HG02973 (cell line): ENCODE measurements at regions not wholly inside any gene's neighbourhood (a gene's known extent, or its start where the extent isn't known, plus 50 kb on each side); places are given as distances from the start of the nearest gene placed in this dataset.
"Not testable (repeated sequence)": the region's sequence is repeated elsewhere in the genome, so short reads cannot be mapped to it uniquely, and the experiment has no call there.

Experiments used
- ATAC-seq: cut with Tn5 transposase; IDR thresholded peaks from one replicate; pipeline ENCODE4 v1.9.1; 2021; ENCODE audit warnings: moderate library complexity; ENCODE audit not compliant: unreplicated experiment

DNA sequence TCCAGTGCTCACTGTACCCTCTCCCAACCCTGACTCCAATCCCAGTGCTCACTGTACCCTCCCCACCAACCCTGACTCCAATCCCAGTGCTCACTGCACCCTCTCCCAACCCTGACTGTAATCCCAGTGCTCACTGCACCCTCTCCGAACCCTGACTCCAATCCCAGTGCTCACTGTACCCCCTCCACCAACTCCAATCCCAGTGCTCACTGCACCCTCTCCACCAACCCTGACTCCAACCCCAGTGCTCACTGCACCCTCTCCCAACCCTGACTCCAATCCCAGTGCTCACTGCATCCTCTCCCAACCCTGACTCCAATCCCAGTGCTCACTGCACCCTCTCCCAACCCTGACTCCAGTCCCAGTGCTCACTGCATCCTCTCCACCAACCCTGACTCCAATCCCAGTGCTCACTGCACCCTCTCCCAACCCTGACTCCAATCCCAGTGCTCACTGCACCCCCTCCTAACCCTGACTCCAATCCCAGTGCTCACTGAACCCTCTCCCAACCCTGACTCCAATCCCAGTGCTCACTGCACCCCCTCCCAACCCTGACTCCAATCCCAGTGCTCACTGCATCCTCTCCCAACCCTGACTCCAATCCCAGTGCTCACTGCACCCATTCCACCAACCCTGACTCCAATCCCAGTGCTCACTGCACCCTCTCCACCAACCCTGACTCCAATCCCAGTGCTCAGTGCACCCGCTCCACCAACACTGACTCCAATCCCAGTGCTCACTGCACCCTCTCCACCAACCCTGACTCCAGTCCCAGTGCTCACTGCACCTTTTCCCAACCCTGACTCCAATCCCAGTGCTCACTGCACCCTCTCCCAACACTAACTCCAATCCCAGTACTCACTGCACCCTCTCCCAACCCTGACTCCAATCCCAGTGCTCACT is 136.3 kb upstream of the ZNF618 start:
- not testable (repeated sequence) for ATAC-seq

DNA sequence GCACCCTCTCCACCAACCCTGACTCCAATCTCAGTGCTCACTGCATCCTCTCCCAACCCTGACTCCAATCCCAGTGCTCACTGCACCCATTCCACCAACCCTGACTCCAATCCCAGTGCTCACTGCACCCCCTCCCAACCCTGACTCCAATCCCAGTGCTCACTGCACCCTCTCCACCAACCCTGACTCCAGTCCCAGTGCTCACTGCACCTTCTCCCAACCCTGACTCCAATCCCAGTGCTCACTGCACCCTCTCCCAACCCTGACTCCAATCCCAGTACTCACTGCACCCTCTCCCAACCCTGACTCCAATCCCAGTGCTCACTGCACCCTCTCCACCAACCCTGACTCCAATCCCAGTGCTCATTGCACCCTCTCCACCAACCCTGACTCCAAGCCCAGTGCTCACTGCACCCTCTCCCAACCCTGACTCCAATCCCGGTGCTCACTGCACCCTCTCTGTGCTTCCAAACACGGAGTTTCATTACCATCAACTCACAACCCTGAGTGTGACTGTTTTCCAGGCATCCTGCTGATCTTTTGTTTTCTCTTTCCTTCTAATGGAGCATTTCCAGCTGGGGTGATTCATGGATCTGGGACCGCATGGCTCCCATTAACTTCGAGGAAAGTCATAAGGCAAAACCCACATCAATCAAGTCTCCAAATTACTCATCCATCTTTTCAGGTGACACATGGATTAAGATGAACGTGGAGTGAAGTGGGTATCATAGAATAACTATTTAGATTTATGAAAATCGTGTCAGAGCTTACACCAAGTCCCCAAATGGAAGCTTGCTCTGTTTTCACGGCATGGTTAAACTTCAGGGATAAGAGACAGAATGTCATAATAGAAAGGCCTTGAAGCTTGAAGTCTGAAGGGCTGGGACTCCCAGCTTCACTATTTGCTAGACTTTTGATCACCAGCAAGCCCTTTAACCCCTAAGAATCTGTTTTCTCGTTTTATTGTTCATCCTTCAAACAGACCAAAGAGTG is 135.3 kb upstream of the ZNF618 start:
- ATAC-seq: not testable (repeated sequence)

DNA sequence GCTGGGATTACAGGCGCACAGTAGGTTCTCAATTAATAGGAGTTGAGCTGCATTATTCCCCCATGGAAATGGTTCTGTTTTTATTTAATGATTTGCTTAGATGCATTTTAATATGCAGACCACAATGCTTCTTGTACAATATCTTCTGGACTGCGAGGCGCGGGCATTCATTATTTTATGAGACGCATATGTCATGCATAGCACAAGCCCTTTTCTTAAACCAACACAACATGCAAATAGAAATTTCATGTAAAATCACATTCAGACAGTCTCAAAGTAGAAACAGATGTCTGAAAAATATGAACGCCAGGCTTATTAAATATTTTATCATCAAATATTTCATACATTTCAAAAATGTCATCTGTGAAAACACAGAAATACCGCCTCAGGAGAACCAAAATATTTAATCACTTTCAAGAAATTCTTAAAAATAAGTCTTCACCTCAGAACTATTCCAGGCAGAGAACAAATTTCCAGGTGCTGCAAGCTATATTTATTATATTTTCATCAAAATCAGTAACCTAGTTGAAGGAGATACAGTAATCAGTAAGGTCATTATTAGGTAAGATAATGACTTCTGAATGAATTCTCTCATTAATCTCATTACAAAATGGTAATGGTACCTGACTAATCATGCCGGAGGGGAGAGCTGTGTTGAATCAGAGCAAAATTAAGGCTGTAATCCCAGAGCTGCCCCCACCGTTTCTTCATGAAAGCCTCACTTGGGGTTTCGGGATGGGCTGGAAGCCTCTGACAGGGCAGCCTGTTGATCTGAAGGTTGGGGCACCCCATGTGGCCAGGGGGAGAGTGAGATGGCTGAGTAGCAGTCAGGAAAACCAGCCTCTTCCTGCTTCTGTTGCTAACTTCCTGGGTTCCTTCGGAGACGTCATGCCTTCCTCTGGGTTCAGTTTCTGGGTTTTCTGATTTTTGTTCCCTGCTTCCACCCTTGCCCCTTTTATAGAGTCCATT is 133.9 kb upstream of the ZNF618 start:
- no peak for ATAC-seq

DNA sequence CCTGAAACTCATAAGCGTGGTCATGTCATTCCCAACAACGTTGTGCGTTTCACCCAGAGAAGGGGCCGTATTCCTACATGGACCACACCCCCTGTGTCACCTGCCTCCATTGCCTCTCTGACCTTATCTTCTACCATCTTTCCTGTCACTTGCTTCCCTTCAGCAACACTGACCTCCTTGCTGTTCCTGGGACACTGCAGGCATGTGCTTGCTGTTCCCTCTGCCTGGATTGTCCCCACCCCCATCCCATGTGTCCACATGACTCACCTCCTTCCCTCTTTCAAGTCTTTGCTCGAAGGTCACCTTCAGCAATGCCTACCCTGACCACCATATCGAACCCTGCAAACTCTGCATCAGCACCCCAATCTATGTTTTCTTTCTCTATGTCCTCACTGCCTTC is 133.2 kb upstream of the ZNF618 start:
- ATAC-seq: no peak

DNA sequence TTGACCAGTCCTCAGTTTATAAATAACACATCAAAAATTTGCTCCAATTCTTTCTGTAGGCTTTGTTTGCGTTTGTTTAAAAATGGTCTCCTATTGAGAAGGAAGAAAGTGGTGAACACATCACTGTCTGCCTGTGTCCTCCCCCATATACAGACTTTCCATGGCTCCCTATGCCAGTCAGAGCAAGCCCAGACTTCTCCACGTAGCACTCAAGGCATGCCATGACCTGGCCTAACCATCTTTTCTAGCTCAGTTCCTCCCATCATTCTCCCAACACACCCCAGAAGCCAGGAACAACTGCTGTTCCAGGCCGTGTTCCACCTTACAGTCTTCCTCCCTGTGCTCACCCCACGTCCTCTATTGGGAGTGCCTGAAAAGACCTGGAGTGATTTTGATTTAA is 129.6 kb upstream of the ZNF618 start:
- no peak for ATAC-seq

DNA sequence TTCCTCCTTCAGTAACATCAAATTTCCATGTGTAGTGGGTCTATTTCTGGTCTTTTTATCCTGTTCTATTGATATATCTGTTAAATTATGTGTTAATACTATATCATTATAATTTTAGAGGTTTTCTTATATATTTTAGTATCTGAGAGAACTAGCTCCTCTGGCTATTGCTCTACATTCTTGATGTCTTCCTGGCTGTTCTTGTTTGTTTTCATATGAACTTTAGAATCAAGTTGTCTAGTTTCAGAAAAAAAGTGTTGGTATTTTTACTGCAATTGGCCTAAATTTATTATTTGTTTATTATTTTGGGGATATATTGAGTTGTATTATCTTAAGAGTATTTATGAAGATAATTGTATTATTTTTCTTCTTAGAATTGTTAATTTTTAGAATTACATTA is 128.0 kb upstream of the ZNF618 start:
- no peak for ATAC-seq

DNA sequence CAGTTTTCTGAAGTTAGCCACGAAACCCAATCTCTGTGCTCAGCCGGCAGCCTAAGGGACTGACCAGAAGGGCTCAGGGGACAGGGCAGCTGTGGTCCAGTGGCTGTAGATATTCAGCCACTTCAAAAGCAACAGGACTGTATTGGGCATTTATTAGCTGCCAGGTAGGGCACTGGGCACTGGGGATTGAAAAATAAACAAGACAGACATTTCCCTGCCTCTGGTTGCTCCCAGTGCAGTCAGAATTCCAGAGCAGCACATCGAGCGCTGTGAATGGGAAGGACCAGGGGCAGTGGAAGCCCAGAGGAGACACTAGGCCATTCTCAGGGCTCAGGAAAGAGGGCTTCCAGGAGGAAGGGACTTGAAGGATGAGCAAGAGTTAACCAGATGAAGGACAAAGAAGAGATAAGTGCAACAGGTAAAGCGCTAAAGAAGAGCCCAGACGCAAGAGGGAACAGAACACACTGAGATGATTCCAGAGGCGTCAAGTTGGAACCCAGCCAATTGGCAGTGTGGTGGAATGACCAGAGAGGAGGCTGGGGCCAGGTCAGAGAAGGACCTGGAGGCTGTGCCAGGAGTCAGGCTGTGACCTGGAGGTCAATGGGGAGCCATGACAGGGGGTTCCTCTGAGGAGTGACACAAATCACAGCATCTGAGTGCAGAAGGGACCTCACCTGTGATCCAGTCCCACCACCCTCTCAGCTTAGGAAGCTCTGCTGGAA is 122.5 kb upstream of the ZNF618 start:
- ATAC-seq: no peak

DNA sequence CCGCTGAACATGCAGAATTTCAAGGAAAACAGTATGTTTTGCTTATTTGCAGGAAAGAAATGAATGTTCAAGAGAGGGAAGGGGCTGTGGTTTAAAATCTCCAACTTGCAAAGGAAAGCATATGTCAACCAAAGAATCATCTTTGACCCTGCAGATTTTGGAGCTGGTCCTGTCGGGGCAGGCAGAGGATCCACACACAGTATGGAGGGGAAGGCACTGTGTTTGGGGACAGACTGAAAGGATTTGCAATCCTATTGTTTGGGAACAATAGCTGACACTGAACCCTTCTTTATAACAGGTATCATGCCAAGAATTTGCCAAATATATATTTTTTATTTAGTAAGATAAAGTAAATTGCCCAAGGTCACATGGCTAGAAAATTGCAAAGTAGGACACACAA is 121.4 kb upstream of the ZNF618 start:
- no peak for ATAC-seq

DNA sequence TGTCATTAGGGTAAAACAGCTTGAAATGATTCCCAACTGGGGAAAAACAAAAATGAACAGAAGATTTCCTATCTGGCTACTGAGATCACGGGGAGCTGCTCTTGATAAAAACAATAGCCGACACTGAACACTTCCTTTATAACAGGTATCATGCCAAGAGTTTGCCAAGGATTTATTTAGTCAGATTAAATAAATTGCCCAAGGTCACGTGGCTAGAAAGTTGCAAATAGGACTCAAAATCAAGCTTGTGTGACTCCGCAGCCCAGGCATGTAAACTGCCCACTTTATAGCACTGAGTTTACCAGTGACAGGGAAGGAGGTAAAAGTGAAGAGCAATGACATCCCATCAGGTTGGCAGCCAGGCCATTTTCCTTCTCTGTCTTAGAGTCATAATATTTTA is 120.7 kb upstream of the ZNF618 start:
- no peak for ATAC-seq

DNA sequence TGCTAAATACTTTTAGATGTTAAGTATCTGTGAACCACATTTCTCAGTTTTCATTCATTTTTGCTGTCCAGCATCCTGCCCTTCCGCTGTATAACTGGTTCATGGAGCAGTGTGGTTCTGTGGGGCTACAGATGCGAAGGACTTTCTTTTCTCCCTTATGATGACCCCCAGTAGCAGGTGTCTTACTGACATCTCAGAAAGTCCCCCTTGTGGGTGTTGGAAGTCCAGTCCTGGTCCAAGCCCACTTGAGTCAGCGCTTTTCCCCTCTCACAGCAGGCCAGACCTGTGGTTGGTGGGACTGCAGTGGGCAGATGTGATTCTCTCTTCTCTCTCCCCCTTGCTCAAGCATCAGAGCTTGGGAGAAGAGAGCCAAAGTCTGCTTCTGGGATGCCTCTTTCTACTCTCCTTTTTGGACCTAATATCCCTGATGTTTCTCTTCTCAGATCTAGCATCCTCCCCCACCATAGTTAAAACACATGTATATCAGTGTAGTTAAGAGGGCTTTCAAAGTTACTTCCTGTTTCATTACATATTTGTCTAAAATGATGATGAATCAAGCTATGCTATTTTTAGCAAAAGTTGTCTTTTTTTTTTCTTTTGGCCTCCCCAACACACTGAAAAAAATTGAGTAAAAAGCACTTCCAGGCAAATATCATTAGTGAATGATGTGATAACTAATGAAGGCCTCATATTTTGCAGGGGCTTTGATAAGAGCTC is 119.5 kb upstream of the ZNF618 start:
- no peak for ATAC-seq

DNA sequence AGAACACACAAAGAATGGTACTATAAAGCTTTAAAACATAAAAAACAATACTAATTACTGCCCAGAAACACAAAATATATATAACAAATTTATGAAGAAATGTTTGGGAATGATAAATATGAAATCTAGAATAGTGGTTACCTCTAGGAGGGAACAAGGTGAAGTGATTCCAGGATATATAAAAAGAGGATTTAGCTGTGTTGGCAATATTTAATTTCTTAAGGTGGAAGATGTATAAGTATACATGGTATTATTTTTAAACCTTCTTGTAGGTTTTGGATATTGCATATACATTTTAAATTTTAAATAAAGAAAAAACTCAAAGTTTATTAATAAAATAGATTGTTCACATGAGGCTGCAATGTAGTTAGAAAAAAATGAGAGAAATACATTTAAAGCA is 112.7 kb upstream of the ZNF618 start:
- no peak for ATAC-seq

DNA sequence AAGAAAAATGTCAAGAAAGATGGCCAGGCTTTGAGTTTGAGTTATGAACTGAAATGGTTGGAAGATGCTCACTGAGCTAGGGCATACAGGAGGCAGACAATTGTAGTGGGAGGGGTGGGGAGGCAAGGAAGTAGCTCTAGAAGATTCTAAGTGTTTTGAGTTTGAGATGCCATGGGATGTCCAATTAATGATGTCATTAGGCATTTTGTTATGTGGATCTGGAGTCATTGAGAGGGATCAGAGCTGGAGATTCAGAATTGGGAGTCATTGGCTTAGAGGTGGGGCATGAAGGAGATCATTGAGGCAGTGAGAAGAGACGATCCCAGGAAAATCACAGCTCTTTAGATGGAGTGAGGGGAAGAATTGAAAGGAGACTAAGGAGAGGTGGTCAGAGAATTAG is 111.5 kb upstream of the ZNF618 start:
- no peak for ATAC-seq

DNA sequence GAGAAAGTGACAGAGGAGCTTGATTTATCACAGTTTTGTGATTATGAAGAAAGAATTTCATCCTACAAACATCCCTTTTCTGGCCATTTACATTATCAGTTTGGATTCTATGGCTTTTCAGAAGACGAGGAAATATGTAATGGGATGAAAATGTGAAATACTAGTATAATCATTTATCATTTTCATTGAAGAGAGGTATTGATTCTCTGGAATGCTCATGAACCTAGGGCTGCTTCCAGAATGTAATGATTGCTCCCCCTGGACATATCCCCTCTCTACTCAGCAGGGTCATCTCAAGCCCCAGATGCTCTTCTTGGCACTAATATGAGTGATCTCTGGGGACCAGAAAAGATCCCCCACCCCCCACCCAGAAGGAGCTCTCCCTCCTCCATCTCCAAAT is 106.7 kb upstream of the ZNF618 start:
- no peak for ATAC-seq

DNA sequence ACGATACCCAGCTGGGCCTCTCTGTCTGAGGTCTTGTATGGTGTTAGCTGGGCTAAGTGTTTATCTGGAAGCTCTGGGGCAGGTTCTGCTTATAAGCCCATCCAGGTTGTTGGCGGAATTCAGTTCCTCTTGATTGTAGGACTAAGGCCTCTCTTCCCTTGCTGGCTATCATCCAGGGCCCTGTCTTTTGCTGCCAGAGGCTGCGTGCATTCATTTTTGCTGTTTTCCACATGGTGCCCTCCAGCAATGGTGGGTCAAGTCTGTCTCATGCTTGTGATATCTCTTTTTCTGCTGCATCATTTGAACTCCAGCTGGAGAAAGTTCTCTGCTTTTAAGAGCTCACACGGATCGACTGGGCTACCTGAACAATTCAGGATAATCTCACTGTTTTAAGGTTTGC is 105.7 kb upstream of the ZNF618 start:
- ATAC-seq: no peak

DNA sequence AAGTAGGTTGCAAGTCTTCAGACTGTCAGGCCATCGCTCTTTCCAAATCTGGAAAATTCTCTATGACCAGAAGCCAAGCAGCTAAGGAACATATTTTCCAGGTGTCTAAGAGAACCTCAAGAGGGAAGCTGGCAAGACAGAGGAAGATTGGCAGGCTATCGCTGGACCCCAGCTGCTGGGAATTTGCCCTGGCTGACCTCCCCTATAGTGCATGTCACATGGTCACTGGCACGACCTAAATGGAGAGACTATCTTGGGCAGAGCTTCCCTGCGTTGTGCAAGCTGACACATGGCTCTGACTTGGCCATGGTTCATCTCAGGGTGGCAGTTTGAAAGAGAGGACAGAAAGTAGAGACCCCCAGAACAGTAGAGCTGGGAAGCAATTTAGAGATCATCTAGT is 104.9 kb upstream of the ZNF618 start:
- no peak for ATAC-seq

DNA sequence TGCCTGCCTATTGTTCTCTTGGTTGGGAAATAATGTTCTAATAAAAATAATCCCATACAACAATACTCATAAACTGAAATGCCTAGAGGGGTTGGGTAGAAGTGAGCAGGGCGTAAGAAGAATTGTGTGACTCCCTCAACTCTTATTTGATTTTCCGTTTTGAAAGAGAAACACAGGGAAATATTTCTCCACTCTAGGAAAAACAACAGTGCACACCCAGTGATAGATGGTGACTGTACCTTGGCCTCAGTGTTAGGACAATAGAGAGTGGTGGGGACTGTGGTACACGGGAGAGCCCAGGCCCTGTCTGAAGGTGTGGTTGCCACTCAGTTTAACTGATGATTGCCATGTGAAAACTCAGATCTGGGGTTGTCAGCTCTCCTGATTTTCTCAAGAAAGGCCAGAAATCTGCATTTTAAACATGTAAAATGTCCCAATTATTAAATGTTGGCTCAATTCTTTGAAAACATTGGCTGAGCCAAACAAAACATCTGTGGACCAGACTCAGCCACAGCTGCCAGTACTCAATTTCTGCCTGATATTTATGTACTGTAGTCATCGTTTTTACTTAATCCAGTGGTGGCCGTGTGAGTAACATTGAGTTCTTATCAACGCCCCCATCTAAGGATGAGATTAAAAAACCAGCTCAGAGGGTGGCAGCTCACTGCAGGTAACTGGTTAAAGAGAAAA is 103.8 kb upstream of the ZNF618 start:
- no peak for ATAC-seq

DNA sequence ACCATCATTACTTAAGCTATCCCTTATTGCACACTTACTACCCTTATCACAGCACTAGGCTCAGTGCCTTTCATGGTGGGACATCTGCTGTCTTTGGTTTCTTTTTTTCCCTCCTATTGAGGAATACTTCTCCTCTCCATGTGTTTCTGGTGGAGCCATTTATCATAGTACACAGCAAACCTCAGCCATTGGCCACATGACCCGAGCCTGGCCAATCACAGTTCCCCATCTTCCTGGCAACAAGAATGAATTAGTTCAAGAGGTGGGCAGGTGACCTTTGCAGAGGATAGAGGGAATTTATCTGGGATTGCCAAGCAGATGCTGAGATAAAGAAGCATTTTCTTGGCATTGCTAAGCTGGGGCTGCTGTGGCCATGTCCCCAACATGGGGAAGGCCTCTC is 101.1 kb upstream of the ZNF618 start:
- ATAC-seq: no peak

DNA sequence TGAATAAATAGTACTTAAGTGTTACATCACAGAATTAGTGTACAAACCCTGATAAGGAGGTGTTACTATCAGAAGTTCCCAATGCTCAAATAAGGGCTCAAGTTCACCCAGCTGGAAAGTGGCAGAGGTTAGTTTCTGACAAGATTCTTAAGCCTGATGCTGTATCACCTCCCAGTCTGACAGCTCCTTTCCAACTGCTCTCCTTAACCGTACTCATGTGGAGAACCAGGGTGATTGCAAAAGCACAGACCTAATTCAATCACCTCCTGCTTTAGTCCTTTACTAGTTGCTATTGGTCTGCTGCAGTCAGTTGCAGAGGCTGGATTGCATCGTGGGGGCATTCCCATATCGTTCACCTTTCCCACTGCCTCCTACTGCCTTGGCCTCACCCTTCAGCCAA is 100.4 kb upstream of the ZNF618 start:
- ATAC-seq: no peak

DNA sequence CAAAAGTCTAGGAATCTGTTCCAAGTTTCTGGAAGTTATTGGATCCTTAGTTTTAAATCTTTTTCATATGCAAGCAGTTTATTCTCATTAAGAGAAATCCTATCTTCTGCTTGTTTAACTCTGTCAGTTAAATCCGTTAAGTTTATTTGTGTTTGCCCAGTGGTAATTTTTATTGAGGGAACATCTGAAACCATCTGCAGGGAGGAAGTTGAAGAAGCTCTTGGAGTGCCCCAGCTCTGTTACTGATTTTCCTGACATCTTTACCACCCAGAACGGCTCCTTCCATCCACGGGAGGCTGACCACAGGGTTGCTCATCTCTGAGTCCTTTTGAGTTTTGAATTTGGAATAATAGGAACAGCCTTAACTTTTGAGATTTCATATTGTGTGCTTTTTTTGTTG is 99.9 kb upstream of the ZNF618 start:
- no peak for ATAC-seq
